GM21576 (cell line): ENCODE measurements at regions not wholly inside any gene's neighbourhood (a gene's known extent, or its start where the extent isn't known, plus 50 kb on each side); places are given as distances from the start of the nearest gene placed in this dataset.
A peak's percentile ranks its signal among the peaks of the same experiment; 100 is the strongest.

Source experiments
- ATAC-seq: cut with Tn5 transposase; IDR thresholded peaks from one replicate; pipeline ENCODE4 v1.9.1; 2021; ENCODE audit warnings: mild to moderate bottlenecking, moderate library complexity; ENCODE audit not compliant: unreplicated experiment

- no peak for ATAC-seq
Observed at GRCh38 chr6:119627908-119628669, 278.5 kb upstream of the MAN1A1 start.

- ATAC-seq, result no peak
Observed at GRCh38 chr6:119626884-119627619, 277.5 kb upstream of the MAN1A1 start.

- no peak for ATAC-seq
Observed at GRCh38 chr6:119620846-119621555, 271.4 kb upstream of the MAN1A1 start.

GRCh38 chr6:119614138-119614537 is 264.6 kb upstream of the MAN1A1 start:
- no peak for ATAC-seq

- no peak for ATAC-seq
Observed at GRCh38 chr6:119612911-119613381, 263.4 kb upstream of the MAN1A1 start.

GRCh38 chr6:119612176-119612891 is 262.8 kb upstream of the MAN1A1 start:
- ATAC-seq, result no peak

GRCh38 chr6:119610754-119611153 is 261.2 kb upstream of the MAN1A1 start:
- ATAC-seq, result no peak

- ATAC-seq, result no peak
Observed at GRCh38 chr6:119610265-119610664, 260.7 kb upstream of the MAN1A1 start.

- no peak for ATAC-seq
Observed at GRCh38 chr6:119609865-119610264, 260.3 kb upstream of the MAN1A1 start.

GRCh38 chr6:119608994-119609393 is 259.4 kb upstream of the MAN1A1 start:
- no peak for ATAC-seq

GRCh38 chr6:119604124-119604523 is 254.6 kb upstream of the MAN1A1 start:
- no peak for ATAC-seq

- no peak for ATAC-seq
Observed at GRCh38 chr6:119603501-119603900, 253.9 kb upstream of the MAN1A1 start.

- ATAC-seq, result no peak
Observed at GRCh38 chr6:119602215-119603178, 252.9 kb upstream of the MAN1A1 start.

- ATAC-seq, result no peak
Observed at GRCh38 chr6:119598883-119599282, 249.3 kb upstream of the MAN1A1 start.

- no peak for ATAC-seq
Observed at GRCh38 chr6:119594907-119595306, 245.3 kb upstream of the MAN1A1 start.

GRCh38 chr6:119591235-119591634 is 241.7 kb upstream of the MAN1A1 start:
- no peak for ATAC-seq

- ATAC-seq, result no peak
Observed at GRCh38 chr6:119590066-119590465, 240.5 kb upstream of the MAN1A1 start.

- ATAC-seq, result no peak
Observed at GRCh38 chr6:119587537-119587936, 238.0 kb upstream of the MAN1A1 start.

- peak; percentile 90 for ATAC-seq
Observed at GRCh38 chr6:119586250-119586882, 236.8 kb upstream of the MAN1A1 start.
